Ishikawa (cell line): ENCODE measurements at regions not wholly inside any gene's neighbourhood (a gene's known extent, or its start where the extent isn't known, plus 50 kb on each side); places are given as distances from the start of the nearest gene placed in this dataset.
A peak's percentile ranks its signal among the peaks of the same experiment; 100 is the strongest.

ENCODE experiments used
- CEBPB ChIP-seq: IDR thresholded peaks from 2 replicates; pipeline ENCODE4 v1.6.1; 2012
- CREB1 ChIP-seq: IDR thresholded peaks from 2 replicates; pipeline ENCODE4 v1.6.1; 2012; ENCODE audit warnings: low read depth
- EGR1 ChIP-seq: IDR thresholded peaks from 2 replicates; pipeline ENCODE4 v1.6.1; 2012
- EP300 ChIP-seq: IDR thresholded peaks from 2 replicates; pipeline ENCODE4 v1.6.1; 2012; ENCODE audit warnings: borderline replicate concordance
- FOXM1 ChIP-seq: IDR thresholded peaks from 2 replicates; pipeline ENCODE4 v1.6.1; 2012; ENCODE audit warnings: low read depth, borderline replicate concordance
- NFIC ChIP-seq: IDR thresholded peaks from 2 replicates; pipeline ENCODE4 v1.6.1; 2012
- RAD21 ChIP-seq: IDR thresholded peaks from 2 replicates; pipeline ENCODE4 v1.6.1; 2012; ENCODE audit warnings: low read depth
- TAF1 ChIP-seq: IDR thresholded peaks from 2 replicates; pipeline ENCODE4 v1.6.1; 2012; ENCODE audit warnings: low read depth, mild to moderate bottlenecking
- TCF12 ChIP-seq: IDR thresholded peaks from 2 replicates; pipeline ENCODE4 v1.6.1; 2012; ENCODE audit warnings: low read depth
- TEAD4 ChIP-seq: IDR thresholded peaks from 2 replicates; pipeline ENCODE4 v1.6.1; 2012
- ZBTB7A ChIP-seq: IDR thresholded peaks from 2 replicates; pipeline ENCODE4 v1.6.1; 2012; ENCODE audit warnings: low read depth
- TF ChIP-seq, protein P1 (sequence below): IDR thresholded peaks from 2 replicates; pipeline ENCODE4 v1.6.1; 2012; ENCODE audit warnings: low read depth, mild to moderate bottlenecking
- TF ChIP-seq, protein P2 (sequence below): IDR thresholded peaks from 2 replicates; pipeline ENCODE4 v1.6.1; 2012

DNA sequence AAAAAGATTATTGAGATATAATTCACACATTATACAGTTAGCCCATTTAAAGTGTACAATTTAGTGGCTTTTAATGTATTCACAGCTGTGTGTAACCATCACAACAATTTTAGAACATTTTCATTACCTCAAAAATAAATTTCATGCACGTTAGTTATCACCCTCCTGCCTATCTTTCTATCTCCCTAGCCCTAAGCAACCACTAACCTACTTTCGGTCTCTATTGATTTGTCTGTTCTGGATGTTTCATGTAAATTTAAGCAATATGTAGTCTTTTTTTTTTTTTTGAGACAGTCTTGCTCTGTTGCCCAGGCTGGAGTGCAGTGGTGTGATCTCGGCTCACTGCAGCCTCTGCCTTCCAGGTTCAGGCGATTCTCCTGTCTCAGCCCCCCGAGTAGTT, 439.4 kb downstream of the PCNX1 start:
- no peak for TF ChIP-seq RAD21
- no peak for TF ChIP-seq ZBTB7A
- no peak for TF ChIP-seq CEBPB
- TF ChIP-seq CREB1: no peak
- no peak for TF ChIP-seq EGR1
- TF ChIP-seq NFIC: no peak
- TF ChIP-seq TEAD4: no peak
- no peak for TF ChIP-seq EP300
- no peak for TF ChIP-seq TAF1

DNA sequence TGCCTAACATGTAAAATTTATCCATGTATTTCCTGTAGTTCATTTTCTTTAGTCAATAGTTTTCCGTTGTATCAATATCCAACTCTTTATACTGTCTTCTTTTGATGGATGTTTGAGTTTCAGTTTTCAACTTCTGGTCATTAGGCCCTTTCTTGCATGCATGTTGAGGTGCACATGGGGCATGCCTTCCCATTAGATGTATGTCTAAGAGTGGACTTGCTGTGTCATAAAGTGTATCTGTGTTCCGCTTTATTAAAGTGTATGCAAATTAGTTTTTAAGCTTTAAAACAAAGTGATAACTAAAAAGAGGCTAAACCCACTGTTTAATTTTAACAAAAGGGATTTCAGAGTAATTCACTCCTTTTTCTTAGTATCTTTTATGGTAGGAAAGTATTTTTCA, 441.1 kb downstream of the PCNX1 start:
- TF ChIP-seq EGR1 (no peak), NFIC (no peak)
- TF ChIP-seq, protein P1, sequence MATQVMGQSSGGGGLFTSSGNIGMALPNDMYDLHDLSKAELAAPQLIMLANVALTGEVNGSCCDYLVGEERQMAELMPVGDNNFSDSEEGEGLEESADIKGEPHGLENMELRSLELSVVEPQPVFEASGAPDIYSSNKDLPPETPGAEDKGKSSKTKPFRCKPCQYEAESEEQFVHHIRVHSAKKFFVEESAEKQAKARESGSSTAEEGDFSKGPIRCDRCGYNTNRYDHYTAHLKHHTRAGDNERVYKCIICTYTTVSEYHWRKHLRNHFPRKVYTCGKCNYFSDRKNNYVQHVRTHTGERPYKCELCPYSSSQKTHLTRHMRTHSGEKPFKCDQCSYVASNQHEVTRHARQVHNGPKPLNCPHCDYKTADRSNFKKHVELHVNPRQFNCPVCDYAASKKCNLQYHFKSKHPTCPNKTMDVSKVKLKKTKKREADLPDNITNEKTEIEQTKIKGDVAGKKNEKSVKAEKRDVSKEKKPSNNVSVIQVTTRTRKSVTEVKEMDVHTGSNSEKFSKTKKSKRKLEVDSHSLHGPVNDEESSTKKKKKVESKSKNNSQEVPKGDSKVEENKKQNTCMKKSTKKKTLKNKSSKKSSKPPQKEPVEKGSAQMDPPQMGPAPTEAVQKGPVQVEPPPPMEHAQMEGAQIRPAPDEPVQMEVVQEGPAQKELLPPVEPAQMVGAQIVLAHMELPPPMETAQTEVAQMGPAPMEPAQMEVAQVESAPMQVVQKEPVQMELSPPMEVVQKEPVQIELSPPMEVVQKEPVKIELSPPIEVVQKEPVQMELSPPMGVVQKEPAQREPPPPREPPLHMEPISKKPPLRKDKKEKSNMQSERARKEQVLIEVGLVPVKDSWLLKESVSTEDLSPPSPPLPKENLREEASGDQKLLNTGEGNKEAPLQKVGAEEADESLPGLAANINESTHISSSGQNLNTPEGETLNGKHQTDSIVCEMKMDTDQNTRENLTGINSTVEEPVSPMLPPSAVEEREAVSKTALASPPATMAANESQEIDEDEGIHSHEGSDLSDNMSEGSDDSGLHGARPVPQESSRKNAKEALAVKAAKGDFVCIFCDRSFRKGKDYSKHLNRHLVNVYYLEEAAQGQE: no peak

DNA sequence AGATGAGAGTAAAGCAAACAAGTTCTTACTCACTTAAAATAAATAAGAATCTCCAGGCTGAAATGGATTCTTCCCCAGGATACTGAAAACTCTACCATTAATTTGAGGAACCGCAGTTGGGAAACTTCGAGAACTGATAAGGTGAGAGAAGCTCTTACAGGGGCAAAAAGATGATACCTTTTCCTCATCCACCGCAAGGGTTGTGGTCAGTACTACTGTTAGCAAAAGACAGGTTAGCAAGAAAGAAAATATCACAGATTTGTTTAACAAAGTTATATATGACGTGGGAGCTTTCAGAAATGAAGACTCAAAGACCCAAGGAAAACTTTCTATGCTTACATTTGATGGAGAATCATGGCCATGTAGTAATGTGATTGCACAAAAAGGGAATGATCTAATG, 441.6 kb downstream of the PCNX1 start:
- TF ChIP-seq CREB1: no peak
- TF ChIP-seq, protein P1: no peak
- TF ChIP-seq TCF12: no peak
- TF ChIP-seq CEBPB: no peak
- TF ChIP-seq, protein P2, sequence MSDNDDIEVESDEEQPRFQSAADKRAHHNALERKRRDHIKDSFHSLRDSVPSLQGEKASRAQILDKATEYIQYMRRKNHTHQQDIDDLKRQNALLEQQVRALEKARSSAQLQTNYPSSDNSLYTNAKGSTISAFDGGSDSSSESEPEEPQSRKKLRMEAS: no peak
- TF ChIP-seq EGR1: no peak
- TF ChIP-seq TAF1: no peak
- no peak for TF ChIP-seq ZBTB7A
- TF ChIP-seq RAD21: no peak
- TF ChIP-seq TEAD4: no peak
- TF ChIP-seq NFIC: no peak
- no peak for TF ChIP-seq FOXM1

DNA sequence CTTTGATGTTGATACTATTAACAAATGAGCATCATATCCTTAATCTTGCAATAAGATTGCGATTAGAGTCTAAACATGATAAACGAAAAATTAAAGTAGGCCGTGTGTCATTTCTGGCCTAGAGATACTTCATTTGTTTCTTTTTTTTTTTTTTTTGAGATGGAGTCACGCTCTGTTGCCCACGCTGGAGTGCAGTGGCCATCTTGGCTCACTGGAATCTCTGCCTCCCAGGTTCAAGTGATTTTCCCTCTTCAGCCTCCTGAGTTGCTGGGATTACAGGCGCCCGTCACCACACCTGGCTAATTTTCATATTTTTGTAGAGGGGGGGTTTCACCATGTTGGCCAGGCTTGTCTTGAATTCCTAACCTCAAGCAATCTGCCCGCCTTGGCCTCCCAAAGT, 446.9 kb downstream of the PCNX1 start:
- TF ChIP-seq RAD21 (no peak), TCF12 (no peak)

DNA sequence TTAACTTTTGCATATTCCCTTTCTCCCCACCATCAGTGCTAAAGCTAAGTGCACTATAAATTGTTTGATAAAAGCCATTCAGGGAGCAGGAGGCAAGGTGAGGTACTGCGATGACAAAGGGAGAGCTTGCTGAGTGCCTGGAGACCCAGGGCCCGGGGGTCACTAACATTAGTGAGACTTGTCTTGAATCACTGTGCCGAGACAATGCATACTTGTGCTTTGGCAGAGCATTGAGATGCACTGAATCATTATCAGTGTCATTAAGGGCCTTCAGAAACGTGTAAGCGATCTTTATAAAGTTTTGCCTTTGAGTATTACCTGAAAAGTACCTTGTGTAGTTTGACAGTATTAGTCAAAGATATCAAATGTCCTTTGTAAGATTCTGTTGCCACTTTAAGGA, 447.5 kb downstream of the PCNX1 start:
- TF ChIP-seq, protein P2: no peak
- TF ChIP-seq EGR1: no peak
- TF ChIP-seq RAD21: no peak
- no peak for TF ChIP-seq FOXM1
- TF ChIP-seq EP300: no peak
- no peak for TF ChIP-seq NFIC

DNA sequence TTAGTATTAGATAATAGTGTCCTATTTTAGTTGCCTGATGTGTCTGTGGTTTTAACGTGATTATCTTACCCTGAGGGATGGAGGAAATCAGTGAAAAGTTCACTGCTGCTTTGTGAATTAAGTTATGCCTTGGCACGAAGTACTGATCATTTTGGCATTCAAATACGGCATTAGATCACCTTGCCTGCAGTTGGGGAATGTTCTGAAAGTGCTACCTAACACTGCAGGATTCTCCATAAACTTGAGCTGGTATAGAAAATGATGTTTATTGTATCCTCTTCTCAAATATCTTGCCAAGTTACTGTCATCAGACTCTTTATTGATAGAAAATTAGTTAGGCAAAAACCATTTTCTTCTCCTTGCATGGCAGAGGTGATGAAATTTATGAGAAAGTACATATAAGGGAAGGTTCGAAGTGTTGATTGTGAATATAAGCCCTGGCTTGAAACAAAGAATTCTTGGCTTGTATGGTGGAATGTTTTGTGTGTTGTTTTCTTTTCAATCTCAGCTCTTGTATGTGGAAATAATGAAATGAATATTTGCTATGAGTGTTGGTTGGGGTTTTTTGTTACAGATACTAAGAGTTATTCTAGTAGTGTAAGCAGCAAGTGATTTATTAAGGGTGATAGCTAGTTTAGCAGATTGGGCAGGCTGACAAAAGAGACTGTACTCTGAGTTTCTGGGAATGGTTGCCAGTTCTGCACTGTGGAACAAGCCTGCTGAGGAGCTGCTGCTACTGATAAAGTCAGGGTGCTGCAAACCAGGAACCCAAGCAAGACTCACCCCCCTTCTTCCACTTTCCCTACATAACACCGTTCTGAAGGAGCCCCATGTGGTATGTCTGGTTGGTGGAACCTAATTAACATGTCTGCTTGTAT, 448.3 kb downstream of the PCNX1 start:
- no peak for TF ChIP-seq TCF12
- TF ChIP-seq, protein P2: no peak
- no peak for TF ChIP-seq EP300
- peak; percentile 39; the same call in 1 of the 2 replicates for TF ChIP-seq NFIC
- no peak for TF ChIP-seq ZBTB7A

DNA sequence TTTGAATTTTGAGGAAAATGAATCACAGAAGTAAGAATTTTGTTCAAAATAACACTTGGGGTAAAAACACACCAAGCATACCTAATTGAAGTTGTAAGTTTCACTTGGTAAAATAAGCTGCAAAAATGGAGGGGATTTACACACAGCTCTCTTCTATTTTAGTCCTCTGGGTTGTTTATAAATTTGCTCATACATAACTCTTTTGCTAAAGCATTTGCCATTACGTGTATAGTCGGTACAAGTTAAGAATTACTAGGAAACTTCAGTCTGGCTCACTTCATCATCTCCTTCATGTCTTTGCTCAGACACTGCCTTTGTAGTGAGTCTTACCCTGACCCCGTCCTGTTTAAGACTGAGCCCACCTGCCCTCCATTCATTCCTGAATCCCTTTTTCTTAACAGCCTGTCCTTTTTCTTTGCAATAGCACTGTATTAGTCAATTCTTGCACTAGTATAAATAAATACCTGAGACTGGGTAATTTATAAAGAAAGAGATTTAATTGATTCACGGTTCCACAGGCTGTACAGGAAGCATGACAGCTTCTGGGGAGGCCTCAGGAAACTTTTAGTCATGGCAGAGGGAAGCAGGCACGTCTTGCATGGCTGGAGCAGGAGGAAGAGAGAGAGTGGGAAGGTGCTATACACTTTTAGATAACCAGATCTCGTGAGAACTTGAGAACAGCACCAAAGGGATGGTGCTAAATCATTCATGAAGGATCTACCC, 451.1 kb downstream of the PCNX1 start:
- no peak for TF ChIP-seq TEAD4
